Putamen (tissue), 1 donor: ENCODE measurements at regions not wholly inside any gene's neighbourhood (a gene's known extent, or its start where the extent isn't known, plus 50 kb on each side); places are given as distances from the start of the nearest gene placed in this dataset.
"Not testable (repeated sequence)": the region's sequence is repeated elsewhere in the genome, so short reads cannot be mapped to it uniquely, and the experiment has no call there.

Experiments
- DNase-seq: peaks from one replicate; pipeline ENCODE4 v3.0.0-alpha.2; 2016; ENCODE audit warnings: low spot score

- DNase-seq: no peak
These were observed 321.2 kb downstream of the ADGRD1 start for GRCh38 chr12:131274906-131275305.

GRCh38 chr12:131275824-131276223 is 322.1 kb downstream of the ADGRD1 start:
- DNase-seq: no peak

- DNase-seq: no peak
These were observed 322.9 kb downstream of the ADGRD1 start for GRCh38 chr12:131276501-131277185.

- DNase-seq: not testable (repeated sequence)
These were observed 323.7 kb downstream of the ADGRD1 start for GRCh38 chr12:131277186-131278091.

GRCh38 chr12:131278451-131279115 is 324.9 kb downstream of the ADGRD1 start:
- DNase-seq: not testable (repeated sequence)

GRCh38 chr12:131279281-131279921 is 325.7 kb downstream of the ADGRD1 start:
- DNase-seq: no peak

- no peak for DNase-seq
These were observed 326.7 kb downstream of the ADGRD1 start for GRCh38 chr12:131280426-131280825.

GRCh38 chr12:131281016-131281415 is 327.3 kb downstream of the ADGRD1 start:
- no peak for DNase-seq

- DNase-seq: no peak
These were observed 328.8 kb downstream of the ADGRD1 start for GRCh38 chr12:131282292-131283080.

- DNase-seq: no peak
These were observed 329.6 kb downstream of the ADGRD1 start for GRCh38 chr12:131283191-131283861.

- DNase-seq: not testable (repeated sequence)
These were observed 330.4 kb downstream of the ADGRD1 start for GRCh38 chr12:131283862-131284825.

- DNase-seq: not testable (repeated sequence)
These were observed 331.5 kb downstream of the ADGRD1 start for GRCh38 chr12:131284954-131285904.

- DNase-seq: not testable (repeated sequence)
These were observed 332.2 kb downstream of the ADGRD1 start for GRCh38 chr12:131285905-131286295.

- not testable (repeated sequence) for DNase-seq
These were observed 332.6 kb downstream of the ADGRD1 start for GRCh38 chr12:131286301-131286700.

GRCh38 chr12:131287015-131287937 is 333.6 kb downstream of the ADGRD1 start:
- DNase-seq: no peak

GRCh38 chr12:131287938-131288764 is 334.4 kb downstream of the ADGRD1 start:
- DNase-seq: no peak
